ENCODE measurements at regions not wholly inside any gene's neighbourhood (a gene's known extent, or its start where the extent isn't known, plus 50 kb on each side); places are given as distances from the start of the nearest gene placed in this dataset.

DNA sequence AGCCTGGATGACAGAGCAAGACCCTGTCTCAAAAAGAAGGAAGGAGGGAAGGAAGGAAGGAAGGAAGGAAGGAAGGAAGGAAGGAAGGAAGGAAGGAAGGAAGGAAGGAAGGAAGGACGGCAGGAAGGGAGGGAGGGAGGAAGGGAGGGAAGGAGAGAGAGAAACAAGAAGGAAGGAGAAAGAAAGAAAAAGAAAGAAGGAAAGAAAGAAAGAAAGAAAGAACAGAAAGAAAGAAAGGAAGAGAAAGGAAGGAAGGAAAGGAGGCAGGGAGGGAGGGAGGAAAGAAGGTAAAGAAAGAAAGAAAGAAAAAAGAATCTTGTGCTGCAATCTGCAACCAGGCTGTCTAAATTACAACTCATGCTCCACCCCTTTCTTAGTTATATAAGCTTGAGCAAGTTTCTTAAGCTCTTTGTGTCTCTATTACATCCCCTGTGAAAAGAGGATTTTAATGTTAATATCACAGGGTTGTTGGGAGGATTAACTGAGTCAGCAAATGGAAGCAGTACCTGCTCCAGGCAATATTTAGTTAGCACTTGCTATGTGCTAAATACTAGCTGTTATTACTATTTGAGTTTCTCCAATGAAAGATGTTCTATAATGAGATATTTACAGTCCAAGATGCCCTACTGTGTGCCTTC, 917.9 kb upstream of the AUTS2 start:
- Histone ChIP-seq H3K27me3 (ENCODE audit: control insufficient read depth, insufficient read depth, low read length) (no peaks in the 10 kb centered on the region), H3K27ac (ENCODE audit: low read depth, low read length) (no peak overlapping the region), H3K4me3 (ENCODE audit: low read depth, low read length) (no peak overlapping the region), H3K9me3 (ENCODE audit: control insufficient read depth, insufficient read depth, low read length) (no peaks in the 10 kb centered on the region), H3K4me1 (ENCODE audit: control insufficient read depth, insufficient read depth, low read length) (peaks cover 24% of the 10 kb centered on the region), H3K36me3 (ENCODE audit: control insufficient read depth, insufficient read depth, low read length) (no peaks in the 10 kb centered on the region)
- 94% methylated on average over 1 of the region's 1 CpG for WGBS (ENCODE audit: insufficient coverage)
- no peak for DNase-seq (ENCODE audit: low read depth in 4 of 6, low spot score in 6 of 6)

DNA sequence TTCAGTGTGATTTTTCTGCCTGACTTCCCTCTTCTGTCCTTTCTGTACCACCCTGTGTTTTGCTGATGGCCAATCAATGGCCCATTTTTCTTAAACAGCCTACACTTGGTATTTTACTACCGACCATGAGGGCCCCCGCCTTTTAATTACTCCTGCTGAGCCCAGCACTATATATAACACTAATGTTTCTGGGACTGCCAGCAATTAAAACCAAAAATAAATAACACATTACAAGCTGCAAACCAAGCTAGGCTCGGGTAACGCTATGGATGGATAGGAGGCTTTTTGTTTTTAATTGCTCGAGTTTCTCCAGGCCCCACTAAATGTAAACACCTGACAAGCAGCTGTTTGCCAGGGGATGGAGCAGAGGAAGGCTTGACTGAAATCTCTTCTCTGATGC, 915.4 kb upstream of the AUTS2 start:
- peaks cover 4% of the 10 kb centered on the region for H3K27me3 ChIP-seq (ENCODE audit: control insufficient read depth, insufficient read depth, low read length)
- H3K36me3 ChIP-seq (ENCODE audit: control insufficient read depth, insufficient read depth, low read length) = no peaks in the 10 kb centered on the region
- peak in 2 of 6 donors; percentile 58 to 89 for DNase-seq (ENCODE audit: low read depth in 4 of 6, low spot score in 6 of 6)
- WGBS (ENCODE audit: insufficient coverage) = no CpG with 5 or more reads among the region's 5 CpGs
- H3K4me1 ChIP-seq (ENCODE audit: control insufficient read depth, insufficient read depth, low read length) = peaks cover 22% of the 10 kb centered on the region
- no peak overlapping the region for H3K27ac ChIP-seq (ENCODE audit: low read depth, low read length)
- H3K4me3 ChIP-seq (ENCODE audit: low read depth, low read length) = no peak overlapping the region
- H3K9me3 ChIP-seq (ENCODE audit: control insufficient read depth, insufficient read depth, low read length) = no peaks in the 10 kb centered on the region

DNA sequence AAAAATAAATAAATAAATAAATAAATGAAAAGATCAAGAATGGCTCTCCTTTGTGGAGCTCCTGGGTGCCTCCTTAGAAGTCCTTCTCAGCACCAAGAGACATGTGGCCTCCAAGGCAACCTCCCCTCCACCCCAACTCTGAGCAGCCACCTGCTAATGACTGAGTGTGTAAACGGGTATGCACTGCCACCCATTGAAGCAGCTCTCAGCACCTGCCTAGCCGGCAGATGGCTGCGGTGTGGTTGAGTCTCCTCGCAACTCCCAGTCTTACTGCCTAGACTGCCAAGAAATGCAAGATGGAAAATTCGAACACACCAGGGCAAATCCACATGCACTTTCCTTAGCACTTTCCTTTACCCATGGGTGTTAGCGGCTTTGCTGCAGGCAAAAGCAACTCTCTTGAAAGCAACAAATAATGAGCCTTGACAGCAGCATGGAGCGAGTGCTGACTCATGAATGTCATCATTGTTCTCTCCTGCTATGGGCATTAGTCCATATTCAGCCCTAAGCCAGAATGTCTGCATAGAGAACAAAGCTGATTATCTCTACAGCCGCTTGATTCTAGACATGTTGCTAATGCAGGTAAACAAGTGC, 913.9 kb upstream of the AUTS2 start:
- H3K27me3 ChIP-seq (ENCODE audit: control insufficient read depth, insufficient read depth, low read length) = peaks cover 10% of the 10 kb centered on the region
- H3K27ac ChIP-seq (ENCODE audit: low read depth, low read length) = peak overlapping the region; percentile 17
- H3K36me3 ChIP-seq (ENCODE audit: control insufficient read depth, insufficient read depth, low read length) = no peaks in the 10 kb centered on the region
- peaks cover 20% of the 10 kb centered on the region for H3K4me1 ChIP-seq (ENCODE audit: control insufficient read depth, insufficient read depth, low read length)
- peak in 3 of 6 donors; percentile 68 to 92 (median 88) for DNase-seq (ENCODE audit: low read depth in 4 of 6, low spot score in 6 of 6)
- no peaks in the 10 kb centered on the region for H3K9me3 ChIP-seq (ENCODE audit: control insufficient read depth, insufficient read depth, low read length)
- no peak overlapping the region for H3K4me3 ChIP-seq (ENCODE audit: low read depth, low read length)
- 37% methylated on average over 8 of the region's 8 CpGs for WGBS (ENCODE audit: insufficient coverage)

DNA sequence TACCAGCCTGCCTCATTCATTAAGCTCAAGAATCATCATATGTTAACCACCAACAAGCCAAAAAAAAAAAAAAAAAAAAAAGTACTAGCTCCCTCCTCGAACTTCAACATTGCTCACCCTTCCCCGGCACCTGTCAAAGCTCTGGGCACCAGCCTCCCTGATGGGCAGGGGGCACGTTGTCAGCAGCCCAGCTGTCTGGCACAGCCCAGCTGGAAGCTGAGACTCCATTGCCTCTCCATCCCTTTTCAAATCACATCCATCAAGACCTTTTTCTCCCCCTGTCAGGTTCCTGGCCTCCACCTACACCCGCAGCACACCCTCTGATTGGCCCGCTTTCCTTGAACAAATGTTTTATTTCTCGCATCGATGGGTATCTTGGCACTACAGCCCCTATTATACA, 913.3 kb upstream of the AUTS2 start:
- 38% methylated on average over 3 of the region's 7 CpGs for WGBS (ENCODE audit: insufficient coverage)
- Histone ChIP-seq H3K36me3 (ENCODE audit: control insufficient read depth, insufficient read depth, low read length) (no peaks in the 10 kb centered on the region), H3K9me3 (ENCODE audit: control insufficient read depth, insufficient read depth, low read length) (no peaks in the 10 kb centered on the region), H3K27ac (ENCODE audit: low read depth, low read length) (no peak overlapping the region), H3K4me1 (ENCODE audit: control insufficient read depth, insufficient read depth, low read length) (peaks cover 17% of the 10 kb centered on the region), H3K4me3 (ENCODE audit: low read depth, low read length) (no peak overlapping the region), H3K27me3 (ENCODE audit: control insufficient read depth, insufficient read depth, low read length) (peaks cover 13% of the 10 kb centered on the region)
- peak in 2 of 6 donors; percentile 80 to 87 for DNase-seq (ENCODE audit: low read depth in 4 of 6, low spot score in 6 of 6)

DNA sequence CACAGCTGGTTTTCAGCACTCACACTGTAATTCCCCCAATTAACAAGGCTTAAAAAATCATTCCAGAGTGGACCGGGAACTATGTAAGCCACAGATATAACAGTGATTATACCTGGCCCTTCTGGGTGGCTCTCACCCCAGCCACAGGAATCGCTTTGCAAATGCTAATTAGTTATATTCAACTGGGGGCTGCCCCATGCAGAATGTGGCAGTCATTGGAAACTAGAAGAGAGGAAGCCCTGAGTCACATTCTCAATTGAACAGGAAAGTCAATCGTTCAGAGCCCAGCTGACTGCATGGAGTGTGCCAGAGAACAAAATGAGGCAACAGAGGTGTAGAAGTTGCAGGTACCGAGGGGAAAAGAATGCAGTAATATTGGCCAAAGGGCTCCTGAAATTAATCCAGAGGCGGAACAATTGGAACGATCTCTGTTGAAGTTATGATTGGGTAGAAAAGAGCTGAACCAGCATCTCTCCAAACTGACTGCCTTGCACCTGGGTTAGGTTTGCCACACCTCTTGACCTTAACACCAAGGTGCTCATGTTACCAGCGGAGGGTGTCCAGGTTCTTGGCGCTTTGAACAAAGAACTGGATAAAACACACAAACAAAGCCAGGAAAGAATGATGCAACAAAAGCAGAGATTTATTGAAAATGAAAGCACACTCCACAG, 909.7 kb upstream of the AUTS2 start:
- 40% methylated on average over 6 of the region's 8 CpGs for whole genome bisulfite sequencing (ENCODE audit: insufficient coverage)
- DNase-seq (ENCODE audit: low read depth in 4 of 6, low spot score in 6 of 6) = no peak
- Histone ChIP-seq H3K36me3 (ENCODE audit: control insufficient read depth, insufficient read depth, low read length) (no peaks in the 10 kb centered on the region), H3K4me3 (ENCODE audit: low read depth, low read length) (no peak overlapping the region), H3K27me3 (ENCODE audit: control insufficient read depth, insufficient read depth, low read length) (peaks cover 13% of the 10 kb centered on the region), H3K27ac (ENCODE audit: low read depth, low read length) (no peak overlapping the region), H3K9me3 (ENCODE audit: control insufficient read depth, insufficient read depth, low read length) (no peaks in the 10 kb centered on the region), H3K4me1 (ENCODE audit: control insufficient read depth, insufficient read depth, low read length) (peaks cover 17% of the 10 kb centered on the region)

DNA sequence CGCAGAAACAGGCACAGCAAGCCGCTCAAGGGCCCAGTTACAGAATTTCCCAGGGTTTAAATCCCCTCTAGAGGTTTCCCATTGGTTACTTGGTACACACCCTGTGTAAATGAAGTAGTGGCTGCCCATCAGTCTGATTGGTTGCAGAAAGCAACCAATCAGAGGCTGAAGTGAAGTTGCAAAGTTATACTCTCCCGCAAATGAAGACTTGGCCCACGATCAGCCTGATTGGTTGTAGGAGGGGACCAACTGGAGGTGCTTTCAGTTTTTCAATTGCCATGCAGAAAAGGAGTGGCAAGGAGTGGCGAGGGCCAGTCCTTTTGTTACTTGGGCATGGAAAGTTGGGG, 909.2 kb upstream of the AUTS2 start:
- no peak for DNase-seq (ENCODE audit: low read depth in 4 of 6, low spot score in 6 of 6)
- WGBS (ENCODE audit: insufficient coverage) = 70% methylated on average over 2 of the region's 5 CpGs
- no peaks in the 10 kb centered on the region for H3K36me3 ChIP-seq (ENCODE audit: control insufficient read depth, insufficient read depth, low read length)
- H3K4me1 ChIP-seq (ENCODE audit: control insufficient read depth, insufficient read depth, low read length) = peaks cover 12% of the 10 kb centered on the region
- H3K27ac ChIP-seq (ENCODE audit: low read depth, low read length) = no peak overlapping the region
- no peaks in the 10 kb centered on the region for H3K9me3 ChIP-seq (ENCODE audit: control insufficient read depth, insufficient read depth, low read length)
- H3K27me3 ChIP-seq (ENCODE audit: control insufficient read depth, insufficient read depth, low read length) = peaks cover 13% of the 10 kb centered on the region
- no peak overlapping the region for H3K4me3 ChIP-seq (ENCODE audit: low read depth, low read length)

DNA sequence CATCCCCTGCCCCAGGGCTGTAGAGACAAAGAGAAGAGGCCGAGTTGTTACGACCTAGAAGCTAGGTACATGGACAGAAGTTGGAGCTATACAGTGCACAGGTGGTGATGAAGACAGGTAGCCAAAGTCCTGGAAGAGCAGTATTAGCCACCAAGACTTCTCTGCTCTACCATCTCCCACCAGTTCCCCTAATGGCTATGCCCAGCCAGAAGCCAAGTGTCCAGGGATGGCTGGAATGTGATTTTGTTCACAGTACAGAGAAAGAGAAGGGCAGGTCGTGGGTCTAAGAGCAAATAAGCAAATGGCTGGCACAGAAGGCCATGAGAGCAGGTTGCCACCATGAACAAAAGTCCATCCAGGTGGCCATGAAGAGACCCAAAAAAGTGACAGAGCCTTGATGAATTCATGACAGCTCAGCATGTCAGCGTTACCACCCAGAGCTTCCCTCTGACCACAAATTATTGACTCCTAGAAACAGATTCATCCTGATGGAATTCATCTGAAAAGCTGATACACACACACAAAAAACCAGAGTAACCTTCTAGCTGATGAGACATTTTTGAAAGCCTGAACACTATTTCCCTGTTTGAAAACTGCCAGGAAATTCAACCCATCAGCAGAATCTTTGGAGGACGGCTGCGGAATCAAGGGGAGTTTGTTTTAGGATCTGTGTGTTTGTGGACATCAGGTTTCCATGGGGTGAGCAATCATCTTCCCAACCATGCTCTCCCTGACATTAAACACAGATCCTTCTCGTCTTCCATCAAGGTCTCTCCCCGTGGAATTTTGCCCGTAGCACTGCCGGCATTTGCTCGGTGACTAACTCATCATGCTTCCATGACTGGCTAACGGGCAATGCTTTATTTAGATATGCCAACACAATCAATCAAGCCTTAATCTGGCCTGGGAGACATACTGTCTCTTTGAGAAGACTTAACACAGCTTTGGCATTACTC, 906.7 kb upstream of the AUTS2 start:
- H3K4me3 ChIP-seq (ENCODE audit: low read depth, low read length) = no peak overlapping the region
- H3K27ac ChIP-seq (ENCODE audit: low read depth, low read length) = no peak overlapping the region
- 70% methylated on average over 8 of the region's 12 CpGs for WGBS (ENCODE audit: insufficient coverage)
- H3K36me3 ChIP-seq (ENCODE audit: control insufficient read depth, insufficient read depth, low read length) = no peaks in the 10 kb centered on the region
- H3K9me3 ChIP-seq (ENCODE audit: control insufficient read depth, insufficient read depth, low read length) = no peaks in the 10 kb centered on the region
- peak in 2 of 6 donors; percentile 44 to 49 for DNase-seq (ENCODE audit: low read depth in 4 of 6, low spot score in 6 of 6)
- no peaks in the 10 kb centered on the region for H3K4me1 ChIP-seq (ENCODE audit: control insufficient read depth, insufficient read depth, low read length)
- H3K27me3 ChIP-seq (ENCODE audit: control insufficient read depth, insufficient read depth, low read length) = peaks cover 13% of the 10 kb centered on the region

DNA sequence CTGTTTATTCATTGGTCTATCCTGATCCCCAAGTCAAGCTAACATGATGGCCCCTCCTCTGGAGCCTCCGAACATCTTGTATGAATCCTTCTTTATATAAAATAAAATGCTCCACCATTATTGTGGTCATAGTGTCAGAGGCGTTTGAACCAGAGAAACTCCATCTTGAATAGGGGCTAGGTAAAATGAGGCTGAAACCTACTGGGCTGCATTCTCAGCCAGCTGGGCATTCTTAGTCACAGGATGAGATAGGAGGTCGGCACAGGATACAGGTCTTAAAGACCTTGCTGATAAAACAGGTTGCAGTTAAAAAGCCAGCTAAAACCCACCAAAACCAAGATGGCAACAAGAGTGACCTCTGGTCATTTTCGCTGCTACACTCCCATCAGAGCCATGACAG, 905.8 kb upstream of the AUTS2 start:
- 90% methylated on average over 1 of the region's 4 CpGs for WGBS (ENCODE audit: insufficient coverage)
- DNase-seq (ENCODE audit: low read depth in 4 of 6, low spot score in 6 of 6) = no peak
- peaks cover 10% of the 10 kb centered on the region for H3K27me3 ChIP-seq (ENCODE audit: control insufficient read depth, insufficient read depth, low read length)
- H3K4me3 ChIP-seq (ENCODE audit: low read depth, low read length) = no peak overlapping the region
- peaks cover 2% of the 10 kb centered on the region for H3K4me1 ChIP-seq (ENCODE audit: control insufficient read depth, insufficient read depth, low read length)
- no peaks in the 10 kb centered on the region for H3K36me3 ChIP-seq (ENCODE audit: control insufficient read depth, insufficient read depth, low read length)
- no peak overlapping the region for H3K27ac ChIP-seq (ENCODE audit: low read depth, low read length)
- no peaks in the 10 kb centered on the region for H3K9me3 ChIP-seq (ENCODE audit: control insufficient read depth, insufficient read depth, low read length)

DNA sequence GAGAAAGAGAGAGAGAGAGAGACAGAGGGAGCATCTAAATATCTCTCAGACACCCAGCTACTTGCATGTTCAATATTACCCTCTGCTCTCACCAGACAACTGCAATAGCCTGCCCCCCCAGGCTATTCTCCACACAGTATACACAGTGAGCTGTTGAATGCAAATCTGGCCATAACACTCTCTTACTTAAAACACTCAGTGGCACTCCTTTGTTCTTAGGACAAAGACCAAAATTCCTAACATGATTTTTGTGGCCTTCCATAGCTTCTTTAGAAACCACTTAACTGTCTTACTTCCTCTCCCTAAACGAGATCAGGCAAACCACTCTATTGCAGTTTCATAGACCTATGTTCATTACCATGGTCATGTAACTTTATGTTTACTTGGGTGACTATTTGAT, 903.6 kb upstream of the AUTS2 start:
- 40% methylated on average over 1 of the region's 1 CpG for WGBS (ENCODE audit: insufficient coverage)
- Histone ChIP-seq H3K27me3 (ENCODE audit: control insufficient read depth, insufficient read depth, low read length) (peaks cover 3% of the 10 kb centered on the region), H3K9me3 (ENCODE audit: control insufficient read depth, insufficient read depth, low read length) (no peaks in the 10 kb centered on the region), H3K27ac (ENCODE audit: low read depth, low read length) (no peak overlapping the region), H3K4me1 (ENCODE audit: control insufficient read depth, insufficient read depth, low read length) (peaks cover 5% of the 10 kb centered on the region), H3K36me3 (ENCODE audit: control insufficient read depth, insufficient read depth, low read length) (no peaks in the 10 kb centered on the region), H3K4me3 (ENCODE audit: low read depth, low read length) (no peak overlapping the region)
- no peak for DNase-seq (ENCODE audit: low read depth in 4 of 6, low spot score in 6 of 6)

All from spinal cord (tissue), 9 donors.